Stomach smooth muscle (tissue), 2 donors: ENCODE measurements at regions not wholly inside any gene's neighbourhood (a gene's known extent, or its start where the extent isn't known, plus 50 kb on each side); places are given as distances from the start of the nearest gene placed in this dataset.

ENCODE experiments used
- H3K27ac ChIP-seq: one replicate; pipeline ENCODE4 v1.7.0; 2013; ENCODE audit warnings: mild to moderate bottlenecking, low read length, inconsistent platforms
- H3K27me3 ChIP-seq, 2 donors: one replicate each; pipeline ENCODE4 v1.7.0; 2013; ENCODE audit warnings: low read length in 2 of 2; ENCODE audit not compliant: insufficient read depth in 2 of 2, control insufficient read depth in 1 of 2
- H3K36me3 ChIP-seq, 2 donors: one replicate each; pipeline ENCODE4 v1.7.0; 2013; ENCODE audit warnings: low read length in 2 of 2; ENCODE audit not compliant: control insufficient read depth in 2 of 2, insufficient read depth in 2 of 2
- H3K4me1 ChIP-seq: one replicate; pipeline ENCODE4 v1.7.0; 2013; ENCODE audit warnings: low read length; ENCODE audit not compliant: control insufficient read depth, insufficient read depth
- H3K4me3 ChIP-seq, 2 donors: one replicate each; pipeline ENCODE4 v1.7.0; 2013; ENCODE audit warnings: low read length in 2 of 2
- H3K9ac ChIP-seq, 2 donors: one replicate each; pipeline ENCODE4 v1.7.0; 2013; ENCODE audit warnings: low read length in 2 of 2, mild to moderate bottlenecking in 1 of 2
- H3K9me3 ChIP-seq, 2 donors: one replicate each; pipeline ENCODE4 v1.7.0; 2013; ENCODE audit warnings: low read length in 2 of 2; ENCODE audit not compliant: control insufficient read depth in 2 of 2
- donor health status: healthy.
- donor health status: Pancreatic carcinoma.

GRCh38 chr14:89033756-89034155 lies 209.3 kb downstream of the TTC8 start:
- no peak overlapping the region for H3K27ac ChIP-seq
- H3K4me3 ChIP-seq = no peak overlapping the region
- H3K27me3 ChIP-seq = peaks cover 0 to 9% of the 10 kb centered on the region in 2 donors
- H3K9ac ChIP-seq = no peak overlapping the region
- H3K4me1 ChIP-seq = no peaks in the 10 kb centered on the region
- H3K9me3 ChIP-seq = no peaks in the 10 kb centered on the region
- no peaks in the 10 kb centered on the region for H3K36me3 ChIP-seq

- Histone ChIP-seq H3K27me3 (peaks cover 0 to 3% of the 10 kb centered on the region in 2 donors), H3K4me1 (peaks cover 6% of the 10 kb centered on the region), H3K9me3 (no peaks in the 10 kb centered on the region), H3K36me3 (no peaks in the 10 kb centered on the region), H3K27ac (no peak overlapping the region), H3K9ac (no peak overlapping the region), H3K4me3 (no peak overlapping the region)
These were observed 211.9 kb downstream of the TTC8 start for GRCh38 chr14:89036371-89036770.

- Histone ChIP-seq H3K9ac (no peak overlapping the region), H3K9me3 (no peaks in the 10 kb centered on the region), H3K27me3 (peaks cover 0 to 3% of the 10 kb centered on the region in 2 donors)
These were observed 212.6 kb downstream of the TTC8 start for GRCh38 chr14:89037065-89037464.

GRCh38 chr14:89040080-89040459 lies 215.6 kb downstream of the TTC8 start:
- H3K36me3 ChIP-seq = no peaks in the 10 kb centered on the region
- H3K27me3 ChIP-seq = peaks cover 0 to 3% of the 10 kb centered on the region in 2 donors
- H3K4me1 ChIP-seq = peaks cover 9% of the 10 kb centered on the region
- peak overlapping the region in 1 of 2 donors; percentile 67 for H3K4me3 ChIP-seq
- no peaks in the 10 kb centered on the region for H3K9me3 ChIP-seq
- H3K9ac ChIP-seq = peak overlapping the region in 1 of 2 donors; percentile 65
- peak overlapping the region; percentile 84 for H3K27ac ChIP-seq

More at GRCh38 chr14:89037065-89037464, 212.6 kb downstream of the TTC8 start:
- Histone ChIP-seq H3K4me1 (peaks cover 9% of the 10 kb centered on the region), H3K36me3 (no peaks in the 10 kb centered on the region), H3K27ac (no peak overlapping the region), H3K4me3 (no peak overlapping the region)

- Histone ChIP-seq H3K4me1 (peaks cover 9% of the 10 kb centered on the region), H3K4me3 (peak overlapping the region; percentile 67 to 80), H3K9me3 (no peaks in the 10 kb centered on the region), H3K27me3 (no peaks in the 10 kb centered on the region), H3K36me3 (no peaks in the 10 kb centered on the region), H3K9ac (peak overlapping the region; percentile 65 to 68), H3K27ac (peak overlapping the region; percentile 84)
These were observed 216.2 kb downstream of the TTC8 start for GRCh38 chr14:89040460-89041256.

- H3K9me3 ChIP-seq = no peaks in the 10 kb centered on the region
- H3K27me3 ChIP-seq = no peaks in the 10 kb centered on the region
- peaks cover 9% of the 10 kb centered on the region for H3K4me1 ChIP-seq
- peak overlapping the region; percentile 84 for H3K27ac ChIP-seq
- peak overlapping the region; percentile 65 to 68 for H3K9ac ChIP-seq
- no peaks in the 10 kb centered on the region for H3K36me3 ChIP-seq
- peak overlapping the region; percentile 67 to 80 for H3K4me3 ChIP-seq
These were observed 216.8 kb downstream of the TTC8 start for GRCh38 chr14:89041257-89041582.

- no peak overlapping the region for H3K4me3 ChIP-seq
- peaks cover 9% of the 10 kb centered on the region for H3K4me1 ChIP-seq
- no peaks in the 10 kb centered on the region for H3K36me3 ChIP-seq
- no peaks in the 10 kb centered on the region for H3K9me3 ChIP-seq
- no peak overlapping the region for H3K9ac ChIP-seq
- no peaks in the 10 kb centered on the region for H3K27me3 ChIP-seq
- no peak overlapping the region for H3K27ac ChIP-seq
These were observed 217.6 kb downstream of the TTC8 start for GRCh38 chr14:89042021-89042420.

GRCh38 chr14:89053303-89053702 lies 228.9 kb downstream of the TTC8 start:
- Histone ChIP-seq H3K9ac (no peak overlapping the region), H3K27me3 (no peaks in the 10 kb centered on the region), H3K4me1 (no peaks in the 10 kb centered on the region), H3K4me3 (no peak overlapping the region), H3K36me3 (no peaks in the 10 kb centered on the region), H3K27ac (no peak overlapping the region), H3K9me3 (no peaks in the 10 kb centered on the region)

GRCh38 chr14:89056394-89056793 lies 231.9 kb downstream of the TTC8 start:
- no peaks in the 10 kb centered on the region for H3K9me3 ChIP-seq
- H3K36me3 ChIP-seq = no peaks in the 10 kb centered on the region
- H3K4me1 ChIP-seq = no peaks in the 10 kb centered on the region
- H3K9ac ChIP-seq = no peak overlapping the region
- H3K27ac ChIP-seq = no peak overlapping the region
- no peak overlapping the region for H3K4me3 ChIP-seq
- no peaks in the 10 kb centered on the region for H3K27me3 ChIP-seq

- Histone ChIP-seq H3K27ac (no peak overlapping the region), H3K36me3 (no peaks in the 10 kb centered on the region), H3K9ac (no peak overlapping the region), H3K9me3 (no peaks in the 10 kb centered on the region), H3K4me1 (no peaks in the 10 kb centered on the region), H3K4me3 (no peak overlapping the region), H3K27me3 (no peaks in the 10 kb centered on the region)
These were observed 234.2 kb downstream of the TTC8 start for GRCh38 chr14:89058697-89059096.

- no peaks in the 10 kb centered on the region for H3K36me3 ChIP-seq
- H3K4me3 ChIP-seq = no peak overlapping the region
- H3K9ac ChIP-seq = no peak overlapping the region
- no peaks in the 10 kb centered on the region for H3K27me3 ChIP-seq
- H3K4me1 ChIP-seq = no peaks in the 10 kb centered on the region
- H3K27ac ChIP-seq = no peak overlapping the region
- no peaks in the 10 kb centered on the region for H3K9me3 ChIP-seq
These were observed 235.7 kb downstream of the TTC8 start for GRCh38 chr14:89060191-89060590.
